GM23248 (cell line): ENCODE measurements at regions not wholly inside any gene's neighbourhood (a gene's known extent, or its start where the extent isn't known, plus 50 kb on each side); places are given as distances from the start of the nearest gene placed in this dataset.

ENCODE experiments used
- DNase-seq: peaks from one replicate; pipeline ENCODE4 v3.0.0-alpha.2; 2015
- H2AFZ ChIP-seq: fragments of 200-600 bp; sonication (generic); 2 replicates; pipeline ENCODE4 v1.6.1; 2016; ENCODE audit warnings: antibody characterized with exemption
- H3F3A ChIP-seq: fragments of 200-600 bp; sonication (generic); 2 replicates; pipeline ENCODE4 v1.6.1; 2016; ENCODE audit warnings: mild to moderate bottlenecking, antibody characterized with exemption, mixed run types; ENCODE audit not compliant: insufficient read depth
- H3K27ac ChIP-seq: fragments of 200-600 bp; sonication (generic); 2 replicates; pipeline ENCODE4 v1.5.1; 2016; ENCODE audit warnings: mild to moderate bottlenecking
- H3K27me3 ChIP-seq: fragments of 200-600 bp; sonication (generic); replicated peaks from 2 replicates; pipeline ENCODE4 v1.6.1; 2016; ENCODE audit warnings: mild to moderate bottlenecking; ENCODE audit not compliant: insufficient read depth
- H3K36me3 ChIP-seq: fragments of 200-600 bp; sonication (generic); 2 replicates; pipeline ENCODE4 v1.6.1; 2016; ENCODE audit warnings: low read depth, mild to moderate bottlenecking
- H3K4me1 ChIP-seq: fragments of 200-600 bp; sonication (generic); 2 replicates; pipeline ENCODE4 v1.6.1; 2016; ENCODE audit warnings: mild to moderate bottlenecking; ENCODE audit not compliant: insufficient read depth
- H3K4me2 ChIP-seq: fragments of 200-600 bp; sonication (generic); one replicate; pipeline ENCODE4 v1.6.1; 2016; ENCODE audit warnings: mild to moderate bottlenecking; ENCODE audit not compliant: unreplicated experiment
- H3K4me3 ChIP-seq: fragments of 200-600 bp; sonication (generic); 2 replicates; pipeline ENCODE4 v1.5.1; 2016; ENCODE audit warnings: mild to moderate bottlenecking
- H3K79me2 ChIP-seq: fragments of 200-600 bp; sonication (generic); 2 replicates; pipeline ENCODE4 v1.6.1; 2016; ENCODE audit warnings: mild to moderate bottlenecking; ENCODE audit not compliant: insufficient read depth
- H3K9ac ChIP-seq: fragments of 200-600 bp; sonication (generic); 2 replicates; pipeline ENCODE4 v1.6.1; 2016; ENCODE audit warnings: mild to moderate bottlenecking
- H3K9me2 ChIP-seq: fragments of 200-600 bp; sonication (generic); 2 replicates; pipeline ENCODE4 v1.6.1; 2016; ENCODE audit warnings: mixed run types, mild to moderate bottlenecking, moderate library complexity; ENCODE audit not compliant: insufficient read depth
- H3K9me3 ChIP-seq: fragments of 200-600 bp; sonication (generic); one replicate; pipeline ENCODE4 v1.6.1; 2017; ENCODE audit warnings: low read depth
- H4K20me1 ChIP-seq: fragments of 200-600 bp; sonication (generic); 2 replicates; pipeline ENCODE4 v1.6.0; 2016; ENCODE audit not compliant: insufficient read depth
- EZH2 ChIP-seq: fragments of 200-600 bp; sonication (generic); IDR thresholded peaks from 2 replicates; pipeline ENCODE4 v1.6.1; 2018; ENCODE audit warnings: antibody characterized with exemption, mild to moderate bottlenecking; ENCODE audit not compliant: insufficient read depth, poor library complexity, severe bottlenecking
- EZH2phosphoT487 ChIP-seq: fragments of 200-600 bp; sonication (generic); IDR thresholded peaks from 2 replicates; pipeline ENCODE4 v1.6.1; 2018; ENCODE audit warnings: antibody characterized with exemption, moderate library complexity, mild to moderate bottlenecking, low read depth; ENCODE audit not compliant: insufficient read depth
- WGBS, 2 experiments: methylation state at CpG; one replicate each; pipeline ENCODE4 v1.1.6; 2015 to 2017; ENCODE audit warnings: low lambda C conversion rate in 2 of 2, low coverage in 1 of 2; ENCODE audit errors: missing lambda C conversion rate in 2 of 2; 5-methylcytosine and 5-hydroxymethylcytosine counted together
- in situ Hi-C: fragments of 300-500 bp; cut with MboI; formaldehyde crosslinking; loops from 2 replicates; pipeline ENCODE4 v1.15.0; 2020

DNA sequence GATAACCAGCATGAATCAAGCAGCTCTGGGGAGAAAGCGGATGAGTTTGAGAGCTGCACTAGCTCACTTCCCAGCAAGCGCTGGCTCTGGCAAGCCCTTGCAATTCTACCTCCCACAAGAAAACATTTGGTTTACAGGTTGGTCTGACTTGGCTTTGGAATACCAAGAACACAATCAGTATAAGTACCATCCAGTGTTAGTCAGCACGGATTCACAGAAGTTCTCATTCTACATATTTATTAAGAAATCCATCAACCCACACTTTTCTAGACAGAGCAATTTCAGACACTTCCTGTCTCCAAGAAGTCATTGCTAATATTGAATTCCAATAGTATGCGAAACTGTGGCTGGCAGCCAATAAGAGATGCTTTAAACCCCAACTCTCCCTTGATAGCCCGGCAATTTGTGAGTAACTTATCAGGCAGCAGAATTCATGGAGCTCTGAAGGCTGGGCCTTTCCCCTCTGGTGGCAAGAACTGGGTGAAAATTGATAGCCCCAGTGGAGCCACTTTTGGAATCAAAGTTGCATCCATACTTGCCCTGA is 59.4 kb upstream of the WASF3 start:
- no peaks in the 10 kb centered on the region for H4K20me1 ChIP-seq
- H3K27ac ChIP-seq, result peak overlapping the region; percentile 68
- WGBS, 2 experiments, result 1 to 4% methylated on average over 5 of the region's 5 CpGs
- peak overlapping the region; percentile 62 for H3K4me2 ChIP-seq
- TF ChIP-seq EZH2phosphoT487 (peak; percentile 52; the same call in 1 of the 2 replicates), EZH2 (no peak)
- H3K36me3 ChIP-seq, result no peaks in the 10 kb centered on the region
- H3F3A ChIP-seq, result peaks cover 36% of the 10 kb centered on the region
- in situ Hi-C loops, result loop anchor here (10.0 kb wide), 2 partner anchors 197 to 313 kb away; no protein-coding TSS in a partner anchor
- peaks cover 48% of the 10 kb centered on the region for H3K4me1 ChIP-seq
- no peaks in the 10 kb centered on the region for H3K9me2 ChIP-seq
- peak; percentile 96 for DNase-seq
- H3K4me3 ChIP-seq, result no peak overlapping the region
- H3K27me3 ChIP-seq, result no peaks in the 10 kb centered on the region
- no peaks in the 10 kb centered on the region for H3K79me2 ChIP-seq
- peak overlapping the region; percentile 27; the same call in 1 of the 2 replicates for H3K9ac ChIP-seq
- no peak overlapping the region for H2AFZ ChIP-seq
- H3K9me3 ChIP-seq, result no peaks in the 10 kb centered on the region

DNA sequence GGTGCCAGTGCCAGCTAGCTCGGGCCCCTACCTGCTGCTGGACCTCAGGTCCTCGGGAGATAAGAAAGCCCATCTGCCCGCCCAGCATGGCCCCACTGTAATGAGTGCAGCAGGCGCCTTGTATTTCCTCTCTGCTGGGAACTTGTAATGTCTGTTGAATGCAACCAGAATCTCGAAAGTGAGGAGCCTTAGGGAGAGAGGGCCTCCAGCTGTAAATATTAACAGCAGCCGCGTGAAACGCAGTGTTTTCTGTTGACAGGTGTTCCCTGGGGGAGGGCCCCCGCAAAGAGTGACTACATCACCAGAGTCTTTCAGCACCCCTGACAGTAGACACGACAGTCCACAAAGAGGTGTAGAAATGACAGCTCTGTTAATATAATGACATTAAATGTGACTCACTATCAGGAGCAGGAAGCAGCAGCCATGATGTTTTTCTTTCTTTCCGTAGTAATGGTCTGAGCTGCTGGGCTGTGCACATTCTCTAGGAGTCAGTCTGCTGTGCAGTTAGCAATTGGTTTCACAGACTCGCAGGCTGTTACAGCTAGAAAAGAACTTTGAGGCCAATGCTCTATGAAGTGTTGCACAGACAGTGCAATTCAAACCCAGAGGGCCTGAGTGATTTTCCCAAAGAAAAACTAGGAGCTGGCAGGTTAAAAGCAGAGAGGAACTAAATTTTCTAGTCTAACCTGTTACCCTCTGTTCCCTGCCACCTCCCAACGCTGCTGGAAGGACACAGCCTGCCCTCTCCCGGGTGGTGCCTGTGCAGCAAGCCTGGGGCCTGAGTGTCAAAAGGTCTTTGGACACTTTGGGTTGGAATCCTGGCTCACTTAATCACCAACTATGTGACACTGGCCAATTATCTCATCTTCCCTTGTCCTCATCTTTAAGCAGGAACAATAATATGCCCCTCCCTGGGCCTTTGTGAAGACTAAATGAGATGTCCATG is 58.6 kb upstream of the WASF3 start:
- Histone ChIP-seq H3F3A (peaks cover 44% of the 10 kb centered on the region), H3K4me3 (no peak overlapping the region), H3K4me2 (peak overlapping the region; percentile 32), H3K36me3 (no peaks in the 10 kb centered on the region), H3K9ac (no peak overlapping the region), H3K27me3 (no peaks in the 10 kb centered on the region), H3K27ac (peak overlapping the region; percentile 68), H3K79me2 (no peaks in the 10 kb centered on the region), H3K4me1 (peaks cover 57% of the 10 kb centered on the region), H3K9me3 (no peaks in the 10 kb centered on the region), H2AFZ (no peak overlapping the region), H3K9me2 (no peaks in the 10 kb centered on the region), H4K20me1 (no peaks in the 10 kb centered on the region)
- WGBS, 2 experiments, result 67 to 74% methylated on average over 12 to 14 of the region's 14 CpGs
- no peak for TF ChIP-seq EZH2
- no peak for TF ChIP-seq EZH2phosphoT487
- in situ Hi-C loops, result loop anchor here (10.0 kb wide), 2 partner anchors 196 to 314 kb away; no protein-coding TSS in a partner anchor
- peak; percentile 61 for DNase-seq

DNA sequence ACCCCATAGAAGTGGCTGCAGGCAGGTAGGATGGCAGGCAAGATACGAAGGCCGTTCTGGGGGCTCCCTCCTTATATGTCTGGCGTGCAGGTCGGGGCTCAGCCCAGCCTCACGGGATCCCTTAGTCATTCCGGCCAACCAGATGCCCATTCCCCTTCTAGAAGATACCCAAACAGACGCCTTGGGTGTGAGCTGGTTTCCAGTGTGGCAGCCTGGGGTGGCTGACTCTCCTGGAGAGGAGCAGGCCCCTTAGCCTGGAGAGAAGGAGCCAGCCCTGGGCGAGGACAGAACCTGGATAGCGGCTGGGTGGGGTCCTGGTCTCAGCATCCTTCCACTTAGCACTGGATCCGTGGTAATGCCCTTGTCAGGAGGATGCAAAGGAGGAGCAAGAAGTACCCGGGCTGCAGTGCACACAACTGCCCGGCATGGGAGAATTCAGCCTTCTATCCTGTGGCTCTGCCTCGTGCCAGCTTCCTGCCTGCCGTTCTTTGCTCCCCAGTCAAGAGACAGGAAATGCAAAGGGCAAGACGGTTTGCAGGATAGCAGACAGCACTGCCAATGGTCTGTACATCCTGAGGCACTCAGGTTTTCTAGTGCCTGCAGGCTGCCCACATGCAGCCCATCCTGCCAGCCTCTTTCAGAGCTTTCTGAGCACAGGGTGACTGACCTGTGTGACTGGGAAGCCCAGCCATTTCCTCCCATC is 56.7 kb upstream of the WASF3 start:
- H2AFZ ChIP-seq, result no peak overlapping the region
- 92 to 94% methylated on average over 15 of the region's 15 CpGs for WGBS, 2 experiments
- in situ Hi-C loops, result no loop called here

DNA sequence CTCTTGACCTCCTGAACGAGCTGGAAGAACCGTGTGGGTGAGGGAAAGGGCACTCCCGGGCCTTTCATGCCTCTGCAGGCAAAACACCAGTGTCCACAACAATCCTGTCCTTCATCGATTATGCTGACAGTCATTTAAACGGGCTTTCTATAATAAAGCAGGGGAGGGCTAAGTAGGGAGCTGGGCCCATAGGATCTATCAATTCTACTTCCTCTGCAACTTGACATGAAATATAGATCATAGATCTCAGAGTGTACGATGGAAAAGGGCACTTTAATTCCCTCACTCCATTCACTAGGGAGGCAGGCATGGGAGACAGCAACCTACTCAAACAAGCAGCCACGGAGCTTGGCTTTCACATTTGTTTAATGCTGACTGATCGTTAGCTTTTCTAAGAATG is 55.8 kb upstream of the WASF3 start:
- H3K9ac ChIP-seq, result no peak overlapping the region
- no peak for TF ChIP-seq EZH2phosphoT487
- TF ChIP-seq EZH2, result no peak
- H2AFZ ChIP-seq, result no peak overlapping the region
- H3K4me1 ChIP-seq, result peaks cover 52% of the 10 kb centered on the region
- no peaks in the 10 kb centered on the region for H3K9me2 ChIP-seq
- no peak overlapping the region for H3K4me2 ChIP-seq
- no peaks in the 10 kb centered on the region for H4K20me1 ChIP-seq
- DNase-seq, result no peak
- H3K27me3 ChIP-seq, result no peaks in the 10 kb centered on the region
- in situ Hi-C loops, result no loop called here
- H3K4me3 ChIP-seq, result no peak overlapping the region
- no peaks in the 10 kb centered on the region for H3K79me2 ChIP-seq
- H3F3A ChIP-seq, result peaks cover 44% of the 10 kb centered on the region
- H3K36me3 ChIP-seq, result no peaks in the 10 kb centered on the region
- 62 to 65% methylated on average over 8 of the region's 8 CpGs for WGBS, 2 experiments
- no peaks in the 10 kb centered on the region for H3K9me3 ChIP-seq
- H3K27ac ChIP-seq, result no peak overlapping the region

More for the DNA sequence above, 56.7 kb upstream of the WASF3 start:
- Histone ChIP-seq H3K4me1 (peaks cover 57% of the 10 kb centered on the region), H3K4me3 (no peak overlapping the region), H3K9ac (no peak overlapping the region), H3K9me3 (no peaks in the 10 kb centered on the region), H3K9me2 (no peaks in the 10 kb centered on the region), H3K36me3 (no peaks in the 10 kb centered on the region), H3K27me3 (no peaks in the 10 kb centered on the region), H3K27ac (no peak overlapping the region), H3F3A (peaks cover 44% of the 10 kb centered on the region), H4K20me1 (no peaks in the 10 kb centered on the region), H3K79me2 (no peaks in the 10 kb centered on the region), H3K4me2 (no peak overlapping the region)
- no peak for DNase-seq
- TF ChIP-seq EZH2phosphoT487 (no peak), EZH2 (no peak)
